HG03457 (cell line): ENCODE measurements at regions not wholly inside any gene's neighbourhood (a gene's known extent, or its start where the extent isn't known, plus 50 kb on each side); places are given as distances from the start of the nearest gene placed in this dataset.
A peak's percentile ranks its signal among the peaks of the same experiment; 100 is the strongest.
"Not testable (repeated sequence)": the region's sequence is repeated elsewhere in the genome, so short reads cannot be mapped to it uniquely, and the experiment has no call there.

Experiments
- ATAC-seq: cut with Tn5 transposase; IDR thresholded peaks from one replicate; pipeline ENCODE4 v1.9.1; 2021; ENCODE audit warnings: moderate number of reproducible peaks; ENCODE audit not compliant: unreplicated experiment

DNA sequence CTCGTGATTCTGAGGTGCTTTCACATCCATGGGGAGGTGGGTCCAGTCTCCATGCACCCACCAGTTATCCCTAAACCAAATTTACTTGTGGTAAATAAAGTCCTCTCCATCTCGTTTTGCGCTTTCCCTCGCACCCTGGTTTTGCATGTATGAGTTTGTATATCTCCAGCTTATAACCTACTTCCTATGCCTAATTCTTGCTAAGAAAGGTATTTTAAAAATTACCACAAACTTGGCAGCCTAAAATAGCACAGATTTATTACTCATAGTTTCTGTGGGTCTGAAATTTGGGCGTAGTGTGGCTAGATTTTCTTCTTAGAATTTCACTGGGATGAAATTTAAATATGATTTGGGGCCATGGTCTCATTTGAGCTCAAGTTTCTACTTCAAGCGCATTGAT lies 511.5 kb downstream of the NYAP2 start:
- no peak for ATAC-seq

DNA sequence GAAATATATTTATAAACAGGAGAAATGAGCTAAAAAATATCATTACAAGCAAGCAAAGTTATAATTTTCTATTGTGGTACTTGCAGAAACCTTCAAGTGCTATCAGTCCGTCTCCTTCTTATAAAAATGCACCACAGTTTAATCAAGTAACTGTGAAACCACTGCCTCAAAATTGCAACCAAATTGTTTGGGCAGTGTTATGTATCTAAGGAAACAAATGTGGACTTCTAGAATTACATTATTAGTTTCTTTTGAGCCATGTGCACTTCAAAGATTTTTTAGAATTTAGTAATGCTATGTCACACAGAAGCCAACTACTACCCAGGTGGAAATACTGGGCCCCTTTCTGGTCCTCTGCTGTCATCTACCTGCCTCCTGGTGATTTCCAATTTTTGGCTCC lies 495.6 kb downstream of the NYAP2 start:
- no peak for ATAC-seq

DNA sequence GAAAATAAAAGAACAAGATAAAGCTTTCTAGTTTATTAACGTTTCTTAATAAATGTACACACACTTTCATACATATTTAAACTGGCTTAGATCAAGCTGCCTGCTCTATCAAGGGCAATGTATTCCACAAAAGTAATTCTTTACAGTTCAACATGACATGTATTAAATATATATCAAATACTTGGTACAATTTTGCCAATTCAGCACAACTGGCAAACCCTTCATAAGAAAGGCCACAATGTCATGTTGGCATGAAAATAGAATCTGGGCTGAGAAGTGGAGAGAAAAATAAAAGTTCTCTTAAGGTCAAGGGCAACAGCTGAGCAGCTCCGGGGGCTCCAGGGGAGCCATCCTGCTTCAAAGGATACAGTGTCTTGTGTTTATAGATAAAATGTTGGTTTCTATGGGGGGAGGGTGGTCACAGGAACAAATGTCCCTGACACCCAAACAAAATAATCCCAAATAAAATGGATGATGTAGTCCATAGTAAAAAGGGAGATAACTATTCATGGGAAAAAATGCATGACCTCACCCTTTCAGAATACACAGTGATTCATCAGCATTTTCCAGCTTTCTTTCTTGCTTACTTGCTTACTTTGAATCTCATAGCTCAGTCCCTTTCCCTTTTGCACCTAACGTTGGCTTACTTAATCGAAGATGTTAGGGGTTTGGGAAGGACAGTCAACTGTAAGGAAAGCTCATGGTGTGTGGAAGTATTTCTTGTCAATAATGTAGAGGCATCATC lies 494.9 kb downstream of the NYAP2 start:
- ATAC-seq: no peak

DNA sequence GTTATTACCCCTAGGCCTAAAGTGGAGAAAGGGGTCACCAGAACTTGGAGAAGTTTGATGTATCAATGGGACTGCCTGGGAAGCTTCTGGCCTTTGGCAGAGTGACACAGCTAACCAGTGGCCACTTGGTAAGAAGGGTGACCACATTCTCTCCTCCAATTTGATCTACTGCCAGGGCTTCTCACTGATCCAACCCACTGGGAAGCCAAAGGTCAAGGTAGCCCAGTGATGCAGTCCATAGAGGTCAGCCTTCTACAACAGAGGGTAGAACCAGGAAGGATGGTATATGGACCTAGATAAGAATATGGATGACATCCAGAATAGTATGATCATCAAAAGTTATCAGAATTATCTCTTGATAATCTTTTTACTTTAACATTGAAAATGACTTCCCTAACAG lies 493.6 kb downstream of the NYAP2 start:
- ATAC-seq: no peak

DNA sequence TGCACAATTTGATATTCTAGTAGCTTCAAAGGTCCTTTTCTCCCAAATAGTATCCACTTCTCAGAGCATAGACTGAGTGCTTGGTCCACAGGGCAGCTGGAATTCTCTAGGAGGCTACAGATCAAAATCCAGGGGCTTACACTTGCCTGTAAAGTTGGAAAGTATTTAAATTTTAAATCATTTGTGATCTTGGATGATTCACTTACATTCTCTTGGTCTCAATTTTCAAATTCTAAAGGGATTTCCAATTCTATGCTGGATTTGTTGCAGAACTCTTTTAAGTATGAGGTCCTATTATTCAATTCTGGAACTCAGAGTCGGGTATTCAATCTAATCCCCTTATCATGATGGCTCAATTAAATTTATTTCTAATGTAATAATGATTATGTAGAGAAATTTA lies 492.3 kb downstream of the NYAP2 start:
- ATAC-seq: no peak

DNA sequence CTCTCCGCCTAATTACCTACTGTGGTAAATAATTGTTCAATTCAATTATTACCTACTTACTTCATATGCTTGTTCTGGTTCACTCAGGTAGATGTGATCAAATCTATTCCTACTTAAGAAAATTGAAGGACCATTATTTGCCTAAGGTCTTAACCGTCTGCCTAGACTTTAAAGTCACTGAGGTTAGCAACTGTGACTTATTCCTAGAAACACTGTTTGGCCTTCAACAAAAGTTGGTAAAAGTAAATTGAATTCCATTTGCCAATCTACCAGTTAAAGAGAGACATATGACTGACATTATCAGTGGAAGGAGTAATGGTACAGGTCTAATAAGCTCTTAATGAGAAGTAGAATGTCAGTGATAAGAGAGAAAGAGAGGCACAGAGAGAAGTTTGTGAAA lies 491.5 kb downstream of the NYAP2 start:
- ATAC-seq: no peak

DNA sequence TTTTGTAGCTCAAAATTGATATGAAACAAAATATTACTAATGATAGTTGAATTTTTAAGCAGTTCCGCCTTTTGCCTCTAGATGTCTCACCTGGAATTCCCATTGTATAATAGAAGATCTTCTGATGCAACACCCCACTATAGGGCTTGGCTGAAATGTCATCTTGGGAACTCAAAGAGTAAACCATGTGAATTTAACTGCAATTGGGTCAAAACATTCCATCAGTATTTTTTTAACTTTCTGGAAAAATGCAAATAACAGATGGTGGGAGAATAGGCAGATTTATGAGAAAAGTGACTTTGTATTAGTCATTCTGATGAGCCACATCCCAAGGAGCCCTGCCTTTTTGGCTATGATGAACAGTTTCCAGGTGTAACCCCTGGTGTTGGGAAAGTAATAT lies 489.9 kb downstream of the NYAP2 start:
- peak; percentile 78 for ATAC-seq

DNA sequence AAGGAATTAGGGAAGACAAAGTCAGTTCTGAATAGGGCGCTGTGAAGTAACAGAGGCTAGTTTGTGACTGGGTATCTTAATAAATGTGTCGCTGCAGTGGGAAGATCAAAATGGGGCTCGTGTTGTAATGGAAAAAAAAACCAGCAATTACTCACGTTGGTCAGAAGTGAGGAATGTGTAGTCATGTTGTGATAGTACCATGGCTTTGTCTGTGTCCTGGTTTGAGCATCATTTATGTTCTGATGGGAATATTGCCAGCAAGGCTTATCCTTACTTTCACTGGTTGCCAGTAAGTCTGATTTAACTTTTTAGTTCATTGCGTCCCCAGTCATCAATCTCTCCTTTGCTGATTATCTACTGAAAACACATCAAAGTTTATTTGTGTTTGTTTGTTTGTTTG lies 467.6 kb downstream of the NYAP2 start:
- no peak for ATAC-seq

DNA sequence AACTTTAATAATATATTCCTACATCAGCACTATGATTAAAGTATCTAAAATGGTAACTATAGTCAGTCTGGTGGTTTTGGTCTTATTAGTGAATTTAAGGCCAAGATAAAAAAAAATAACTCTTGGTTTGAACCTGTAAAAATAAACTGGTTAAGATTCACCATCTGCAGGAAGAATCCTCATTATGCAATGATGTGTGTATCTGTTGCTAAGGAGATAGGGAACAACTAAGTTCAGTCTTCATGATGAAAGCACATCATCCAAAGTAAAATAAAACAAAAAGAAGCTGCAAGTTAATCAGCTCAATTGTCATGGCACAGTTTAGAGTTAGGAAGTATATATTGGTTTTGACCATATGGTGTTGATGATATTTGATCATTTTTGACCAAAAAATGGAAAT lies 466.0 kb downstream of the NYAP2 start:
- no peak for ATAC-seq

DNA sequence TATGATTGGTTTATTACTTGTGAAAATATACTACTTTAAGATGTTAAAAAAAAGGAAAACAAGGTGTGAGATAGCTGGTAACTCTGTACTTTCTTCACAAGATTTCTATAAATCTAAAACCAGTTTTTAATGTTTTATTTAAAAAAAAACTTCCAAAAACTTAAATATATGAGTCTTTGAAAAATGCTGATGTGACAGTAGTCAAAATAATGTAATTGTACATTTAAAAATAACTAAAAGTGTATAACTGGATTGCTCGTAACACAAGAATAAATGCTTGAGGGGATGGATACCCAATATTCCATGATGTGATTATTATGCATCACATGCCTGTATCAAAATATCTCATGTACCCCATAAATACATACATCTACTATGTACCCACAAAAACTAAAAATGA lies 464.9 kb downstream of the NYAP2 start:
- ATAC-seq: no peak

DNA sequence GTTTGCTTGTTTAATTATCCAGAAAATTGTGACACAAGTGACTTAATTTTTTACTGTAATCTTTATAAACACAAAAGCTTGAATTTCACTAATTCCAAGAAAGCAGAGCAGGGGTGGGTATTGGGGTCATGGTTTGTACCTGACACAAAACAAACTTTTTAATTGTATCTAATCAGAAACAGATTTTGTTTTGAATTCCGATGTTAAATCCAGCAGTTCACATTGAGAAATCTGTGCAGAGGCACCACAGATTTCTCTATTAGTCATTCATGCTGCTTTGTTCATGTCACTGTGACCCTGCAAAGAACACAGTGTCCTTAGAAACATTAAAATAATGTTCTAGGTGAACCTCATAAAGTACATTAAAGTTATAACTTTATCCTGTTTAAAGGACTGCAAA lies 443.4 kb downstream of the NYAP2 start:
- ATAC-seq: no peak

DNA sequence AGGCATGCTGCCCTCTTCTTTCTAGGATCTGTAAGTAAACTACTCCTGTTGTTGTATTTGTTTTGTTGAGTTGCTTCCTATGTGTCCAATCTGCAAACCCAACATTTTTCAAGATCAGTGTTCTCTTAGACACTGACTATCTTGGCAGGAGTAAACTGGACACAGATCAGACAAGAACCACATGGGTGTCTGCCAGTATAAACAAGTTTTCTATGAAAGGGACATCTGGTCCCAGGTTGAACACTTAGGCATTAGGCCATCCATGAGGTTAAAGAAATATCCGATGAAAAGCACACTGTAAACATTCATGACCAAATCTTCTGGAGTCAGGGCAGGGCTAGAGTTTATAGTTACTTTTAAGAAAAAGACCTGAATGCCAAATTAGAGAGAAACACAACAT lies 441.8 kb downstream of the NYAP2 start:
- no peak for ATAC-seq

DNA sequence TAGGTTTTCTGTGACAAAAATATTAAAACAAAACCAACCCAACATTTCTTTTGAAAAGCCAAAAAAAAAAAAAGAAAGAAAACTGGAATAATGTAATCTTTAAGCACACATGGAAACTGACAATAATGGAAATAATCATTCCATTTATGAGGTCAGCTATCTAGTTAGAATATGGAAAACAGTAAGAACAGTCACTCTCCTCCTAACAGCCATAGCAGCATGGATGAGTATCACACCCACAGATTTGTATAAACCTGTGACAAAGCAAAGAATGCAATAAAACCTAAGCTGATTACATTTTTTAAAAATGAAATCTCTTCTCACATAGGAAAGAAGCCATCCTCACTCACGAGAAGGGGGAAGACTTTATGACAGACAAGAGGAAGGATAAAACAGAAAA lies 437.8 kb downstream of the NYAP2 start:
- no peak for ATAC-seq

DNA sequence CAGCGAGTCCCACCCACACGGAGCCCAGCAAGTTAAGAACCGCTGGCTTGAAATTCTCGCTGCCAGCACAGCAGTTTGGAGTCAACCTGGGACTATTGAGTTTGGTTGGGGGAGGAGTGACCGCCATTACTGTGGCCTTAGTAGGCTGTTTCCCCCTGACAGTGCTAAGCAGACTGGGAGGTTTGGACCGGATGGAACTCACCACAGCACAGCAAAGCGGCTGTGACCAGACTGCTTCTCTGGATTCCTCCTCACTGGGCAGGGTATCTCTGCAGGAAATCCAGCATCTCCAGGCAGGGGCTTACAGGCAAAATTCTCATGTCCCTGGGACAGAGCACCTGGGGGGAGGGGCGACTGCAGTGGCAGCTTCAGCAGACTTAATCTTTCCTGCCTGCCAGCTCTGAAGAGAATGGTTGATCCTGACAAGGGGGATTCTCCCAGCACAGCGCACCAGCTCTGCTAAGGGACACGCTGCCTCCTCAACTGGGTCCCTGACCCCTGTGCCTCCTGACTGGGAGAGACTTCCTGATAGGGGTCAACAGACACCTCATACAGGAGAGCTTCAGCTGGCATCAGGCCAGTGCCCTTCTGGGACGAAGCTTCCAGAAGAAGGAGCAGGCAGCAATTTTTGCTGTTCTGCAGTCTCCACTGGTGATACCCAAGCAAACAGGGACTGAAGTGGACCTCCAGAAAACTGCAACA lies 425.4 kb downstream of the NYAP2 start:
- ATAC-seq: no peak

DNA sequence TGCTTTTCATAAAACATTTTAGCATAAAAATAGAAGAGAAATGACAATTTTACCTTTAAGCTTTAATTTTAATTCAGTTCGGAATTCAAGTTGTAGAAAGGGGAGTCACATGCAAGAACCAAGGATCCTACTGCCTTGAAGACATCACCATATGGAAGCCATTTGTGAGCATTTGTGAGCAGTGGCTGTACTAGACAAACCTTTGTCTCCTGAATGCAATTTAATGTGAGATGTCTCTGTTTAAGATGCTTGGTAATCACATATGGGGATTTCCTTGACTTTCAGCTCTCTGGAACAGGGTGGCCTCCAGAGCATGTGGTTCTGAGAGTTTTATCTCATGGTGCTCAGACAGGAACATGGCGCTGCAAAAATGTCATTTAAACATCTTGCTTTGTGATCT lies 421.8 kb downstream of the NYAP2 start:
- ATAC-seq: no peak

DNA sequence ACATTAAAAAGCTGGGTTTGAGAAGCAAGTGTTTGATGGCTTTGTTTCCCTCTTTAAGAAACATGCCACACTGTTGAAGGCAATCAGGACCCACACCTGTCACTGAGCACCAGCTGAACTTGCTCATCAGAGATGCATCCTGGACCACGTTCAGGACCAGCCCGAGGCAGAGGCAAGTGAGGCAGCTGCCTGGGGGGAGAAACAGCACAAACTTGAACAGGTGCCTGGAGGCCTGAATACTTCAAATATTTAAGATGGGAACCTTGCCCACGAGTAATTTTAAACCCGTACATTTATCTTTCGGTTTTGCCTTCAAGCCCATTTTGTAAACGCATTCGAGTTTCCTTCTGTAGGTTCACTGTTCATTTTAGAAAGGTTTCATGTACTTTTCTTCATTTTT lies 421.3 kb downstream of the NYAP2 start:
- no peak for ATAC-seq

DNA sequence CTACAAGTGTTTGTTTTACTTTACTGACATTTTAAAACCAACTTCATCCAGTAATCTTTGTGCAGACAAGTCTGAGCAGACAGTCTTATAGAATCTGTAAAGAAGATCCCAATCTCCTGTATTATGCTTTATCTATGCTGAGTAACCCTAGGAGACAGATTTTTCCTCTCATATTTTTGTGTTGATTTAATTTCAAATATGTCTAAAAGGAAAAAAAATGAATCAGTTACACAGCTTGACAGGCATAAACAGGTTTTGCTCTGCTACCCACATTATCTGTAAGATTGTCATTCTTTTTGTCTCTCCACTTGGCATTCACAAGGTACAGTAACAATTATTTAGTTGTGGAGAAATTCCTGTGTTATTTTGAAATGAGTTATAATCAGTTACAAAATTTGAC lies 415.0 kb downstream of the NYAP2 start:
- ATAC-seq: no peak

DNA sequence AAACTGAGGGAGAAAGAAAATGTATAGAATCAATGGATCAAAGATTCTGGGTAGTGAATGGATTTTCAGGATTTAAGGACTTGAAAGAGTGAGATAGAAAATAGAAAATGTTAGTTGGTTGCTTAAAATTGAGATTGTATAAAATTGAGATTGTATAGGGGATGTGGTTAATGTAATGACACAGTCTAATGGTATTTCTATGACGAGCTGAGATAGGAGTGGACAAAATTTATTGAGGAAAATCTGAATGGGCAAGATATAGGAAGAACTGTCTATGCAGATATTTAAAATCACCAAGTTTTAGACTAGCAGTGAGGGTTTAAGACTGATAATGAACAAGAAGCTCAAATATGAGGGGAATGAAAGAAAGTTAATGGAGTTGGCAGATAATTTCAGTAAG lies 406.6 kb downstream of the NYAP2 start:
- no peak for ATAC-seq

DNA sequence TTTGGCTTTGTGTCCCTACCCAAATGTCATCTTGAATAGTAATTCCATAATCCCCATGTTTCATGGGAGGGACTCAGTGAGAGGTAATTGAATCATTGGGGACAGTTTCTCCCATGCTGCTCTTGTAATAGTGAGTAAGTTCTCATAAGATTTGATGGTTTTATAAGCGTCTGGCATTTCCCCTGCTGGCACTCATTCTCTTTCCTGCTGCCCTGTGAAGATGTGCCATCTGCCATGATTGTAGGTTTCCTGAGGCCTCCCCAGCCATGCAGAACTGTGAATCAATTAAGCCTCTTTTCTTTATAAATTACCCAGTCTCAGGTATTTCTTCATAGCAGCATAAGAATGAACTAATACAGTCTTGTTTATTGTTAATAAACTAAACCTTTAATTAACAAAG lies 402.6 kb downstream of the NYAP2 start:
- not testable (repeated sequence) for ATAC-seq

DNA sequence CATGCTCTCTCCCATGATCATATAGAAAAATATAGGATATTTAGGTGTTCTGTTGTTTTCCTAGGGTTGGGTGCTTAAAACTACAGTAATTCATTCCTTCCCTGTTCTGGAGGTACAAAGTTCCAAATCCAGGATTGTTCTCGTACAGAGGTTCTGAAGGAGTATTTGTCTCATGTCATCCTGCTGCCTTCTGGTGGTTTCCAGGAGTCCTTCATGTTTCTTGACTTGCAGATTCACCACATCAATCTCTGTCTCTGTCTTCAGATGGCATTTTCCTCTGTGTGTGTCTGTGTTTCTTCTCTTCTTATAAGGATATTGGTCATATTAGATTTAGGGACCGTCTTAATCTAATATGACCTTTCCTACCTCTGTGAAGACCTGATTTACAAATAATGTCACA lies 397.9 kb downstream of the NYAP2 start:
- no peak for ATAC-seq

DNA sequence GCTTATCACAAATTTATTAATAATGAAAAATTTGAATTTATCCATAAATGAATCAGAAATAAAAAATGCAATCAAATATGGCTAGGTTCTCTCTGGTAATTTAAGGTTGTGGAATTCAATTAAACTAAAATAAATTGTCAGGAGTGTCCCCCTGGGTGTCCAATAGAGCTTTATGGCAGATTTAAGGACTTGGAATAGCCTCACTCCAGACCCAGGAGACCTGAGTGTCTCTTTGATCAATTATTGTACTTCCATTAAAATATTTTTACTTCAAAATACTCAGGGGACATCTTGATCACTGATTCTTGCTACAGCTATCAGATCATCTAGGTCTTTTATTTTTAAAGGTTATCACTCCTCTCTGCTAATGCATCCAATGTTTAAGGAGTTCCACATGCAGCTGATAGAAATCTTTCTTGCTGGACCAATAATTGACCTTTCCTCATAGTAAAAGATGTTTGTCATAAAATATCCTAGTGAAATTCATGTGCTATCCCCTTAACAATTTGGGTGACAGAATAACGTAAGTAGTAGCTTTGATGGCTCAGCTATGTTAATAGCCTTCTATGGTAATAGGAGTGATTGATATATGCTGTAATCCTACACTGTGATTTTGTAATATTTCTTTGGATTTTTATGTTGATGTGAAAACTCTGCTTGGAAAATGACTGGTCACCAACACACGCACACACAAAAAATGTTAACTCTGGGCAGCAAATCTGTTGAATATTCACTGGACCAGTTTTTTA lies 395.3 kb downstream of the NYAP2 start:
- ATAC-seq: no peak
